ENCODE measurements at regions not wholly inside any gene's neighbourhood (a gene's known extent, or its start where the extent isn't known, plus 50 kb on each side); places are given as distances from the start of the nearest gene placed in this dataset.

GRCh38 chr13:59178344-59178743, 985.4 kb downstream of the DIAPH3 start:
- no peak for DNase-seq

GRCh38 chr13:59182241-59182640, 981.5 kb downstream of the DIAPH3 start:
- no peak for DNase-seq

GRCh38 chr13:59197397-59197796, 966.3 kb downstream of the DIAPH3 start:
- no peak for DNase-seq

GRCh38 chr13:59201841-59202240, 961.9 kb downstream of the DIAPH3 start:
- DNase-seq = no peak

DNA sequence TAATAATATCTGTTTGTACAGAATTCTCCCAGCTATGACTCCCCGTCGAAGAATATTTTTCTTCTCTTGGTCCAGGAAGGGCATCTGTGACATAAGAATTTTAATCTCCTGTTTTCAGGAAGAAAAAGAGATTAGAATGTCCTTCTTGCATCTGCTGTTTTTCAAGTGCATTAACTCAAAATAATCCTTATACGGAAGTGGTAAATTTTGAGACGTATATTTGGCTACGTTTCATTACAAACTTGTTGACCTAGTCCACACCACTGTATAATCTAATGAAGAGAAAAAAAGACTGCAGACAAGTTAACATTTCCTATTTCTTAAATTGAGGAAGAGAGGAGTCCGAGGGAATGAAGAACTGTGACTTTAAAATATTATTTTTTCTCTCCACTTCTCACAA, 959.9 kb downstream of the DIAPH3 start:
- no peak for DNase-seq

DNA sequence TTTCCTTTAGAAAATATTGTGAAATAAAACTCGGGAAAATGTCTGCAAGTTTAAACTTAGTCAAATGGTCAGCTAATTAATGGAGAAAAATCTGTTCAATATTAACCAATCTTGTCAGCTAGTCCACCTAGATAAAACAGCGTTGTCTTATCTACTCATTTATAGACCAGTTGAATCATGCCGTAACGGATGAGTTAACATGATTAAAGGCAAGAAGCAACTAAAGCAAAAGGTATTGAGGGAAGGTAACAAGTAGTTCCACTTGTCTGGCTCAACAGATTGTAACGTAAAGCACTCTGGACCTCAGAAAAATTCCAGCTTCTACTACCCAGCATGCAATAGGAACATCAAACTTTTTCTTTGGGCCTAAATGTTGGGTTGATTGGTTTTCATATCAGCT, 958.2 kb downstream of the DIAPH3 start:
- DNase-seq = no peak

GRCh38 chr13:59208405-59209195, 955.1 kb downstream of the DIAPH3 start:
- no peak for DNase-seq

DNA sequence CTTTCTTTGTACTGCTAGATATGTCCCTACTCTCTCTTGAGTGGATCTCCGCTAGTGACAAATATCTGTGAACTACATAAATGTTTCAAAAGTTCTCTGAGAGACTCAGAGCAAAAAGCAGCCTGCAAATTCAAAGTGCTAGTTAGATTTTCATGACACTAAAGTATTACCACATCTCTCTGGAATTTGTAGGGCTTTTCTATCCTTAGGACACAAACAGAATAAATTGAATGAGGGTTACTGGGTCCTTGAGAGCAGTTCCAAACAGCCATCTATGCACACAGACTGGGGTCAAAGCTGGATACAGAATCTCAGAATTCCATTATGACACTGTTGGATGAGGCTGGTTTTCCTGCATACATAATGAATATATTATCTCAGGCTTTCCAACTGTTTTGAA, 953.2 kb downstream of the DIAPH3 start:
- DNase-seq = no peak

DNA sequence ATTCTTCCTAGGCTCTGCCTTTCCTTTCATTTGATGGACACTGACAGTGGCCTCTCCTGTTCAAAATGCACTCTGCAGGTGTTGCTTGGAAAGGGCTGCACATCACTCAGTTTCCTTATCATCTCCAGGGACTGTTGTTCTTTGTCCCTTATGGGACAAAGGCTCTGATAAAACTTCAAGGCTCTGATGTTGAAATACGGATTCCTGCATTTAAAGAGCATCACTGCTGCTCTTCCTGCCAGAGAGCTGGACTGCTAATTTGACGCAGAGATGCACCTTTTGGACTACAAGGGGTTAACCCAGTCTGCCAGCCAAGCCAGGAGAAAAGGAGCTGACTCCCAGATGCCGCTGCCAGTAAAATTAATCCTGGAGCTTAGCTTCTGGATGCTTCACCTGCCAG, 952.1 kb downstream of the DIAPH3 start:
- no peak for DNase-seq

DNA sequence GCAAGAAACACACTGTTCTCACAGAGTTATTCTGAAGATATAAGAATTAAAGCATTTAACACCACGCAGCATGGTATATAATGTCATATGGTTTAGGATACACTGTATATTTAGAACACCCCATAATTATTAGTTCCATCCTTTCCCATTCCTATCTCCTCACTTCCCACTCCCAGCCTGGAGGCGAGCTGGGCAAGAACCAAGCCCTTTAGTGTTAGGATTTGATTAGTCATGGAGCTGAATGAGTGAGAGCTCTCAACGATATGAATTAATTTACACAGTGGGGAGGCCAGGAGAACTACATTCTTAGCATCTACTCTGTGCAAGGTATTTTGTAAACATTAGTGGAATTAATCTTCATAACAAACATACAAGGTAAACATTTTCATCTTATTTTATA, 934.3 kb downstream of the DIAPH3 start:
- DNase-seq = no peak

DNA sequence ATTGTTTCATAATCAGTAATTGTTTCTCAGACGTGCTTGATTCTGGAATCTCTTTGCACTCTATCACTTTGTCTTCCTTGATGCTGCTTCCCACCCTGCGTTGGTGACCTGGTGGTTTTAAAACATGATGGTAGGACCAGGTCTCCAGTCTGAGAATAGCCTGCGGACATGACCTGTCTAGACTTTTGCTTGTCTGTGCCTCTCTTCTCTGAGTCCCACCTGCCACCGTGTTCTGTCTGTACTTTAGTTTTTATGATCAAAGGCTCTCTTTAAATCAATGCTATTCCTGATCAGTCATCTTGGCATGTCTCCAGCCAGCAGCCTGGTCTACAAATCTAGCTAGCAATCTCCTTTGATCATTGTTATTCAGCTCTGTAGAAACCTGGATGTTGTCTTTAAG, 933.9 kb downstream of the DIAPH3 start:
- DNase-seq = no peak

GRCh38 chr13:59230484-59231264, 933.1 kb downstream of the DIAPH3 start:
- DNase-seq = no peak

GRCh38 chr13:59236309-59236919, 927.3 kb downstream of the DIAPH3 start:
- DNase-seq = no peak

GRCh38 chr13:59236944-59237343, 926.8 kb downstream of the DIAPH3 start:
- DNase-seq = no peak

GRCh38 chr13:59247171-59247570, 916.6 kb downstream of the DIAPH3 start:
- DNase-seq = peak; percentile 24

- no peak for DNase-seq
Measured at GRCh38 chr13:59250336-59251189, 913.2 kb downstream of the DIAPH3 start.

DNA sequence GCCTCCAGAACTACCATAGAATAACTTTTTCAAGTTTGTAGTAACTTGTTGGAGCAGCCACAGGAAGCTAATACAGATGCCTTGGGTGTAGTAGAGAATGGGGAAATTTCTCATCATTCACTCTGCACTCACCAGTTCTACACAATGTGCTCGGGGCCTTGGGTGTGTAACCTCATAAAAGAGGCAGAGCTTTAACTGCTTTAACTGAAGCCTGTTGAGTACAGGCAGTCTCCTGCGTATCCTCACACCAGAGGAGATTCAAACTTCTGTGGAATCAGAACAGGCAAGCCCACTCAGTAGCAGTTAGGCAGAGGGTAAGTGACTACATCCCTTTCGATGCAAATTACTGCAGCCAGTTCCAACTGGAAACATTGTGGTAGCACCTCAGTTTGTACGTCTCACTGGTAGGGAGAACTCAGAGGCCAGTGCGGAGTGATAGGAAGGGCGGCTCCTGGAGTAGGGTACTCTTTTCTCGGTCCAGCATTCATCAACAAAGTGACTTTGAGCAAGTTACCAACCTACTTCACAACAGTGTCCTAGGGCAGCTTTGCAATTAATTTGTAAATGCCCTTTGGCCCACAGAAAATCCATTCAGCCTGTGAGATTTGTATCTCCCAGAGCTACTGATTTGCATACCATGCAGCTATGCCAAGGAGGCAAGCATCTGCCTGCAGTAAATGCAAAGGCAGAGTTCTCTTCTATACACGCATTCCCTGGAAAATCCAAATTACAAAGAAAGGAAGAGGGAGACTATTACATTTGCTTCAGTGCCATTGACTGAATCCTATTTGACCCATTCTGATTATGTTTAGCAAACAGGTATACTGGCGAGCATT, 904.3 kb downstream of the DIAPH3 start:
- no peak for DNase-seq

- DNase-seq = no peak
Measured at GRCh38 chr13:59261928-59262488, 901.7 kb downstream of the DIAPH3 start.

- DNase-seq = no peak
Measured at GRCh38 chr13:59263531-59263930, 900.2 kb downstream of the DIAPH3 start.

- no peak for DNase-seq
Measured at GRCh38 chr13:59266478-59267063, 897.2 kb downstream of the DIAPH3 start.

GRCh38 chr13:59269476-59269875, 894.3 kb downstream of the DIAPH3 start:
- DNase-seq = no peak

Measured in right hindlimb (tissue), 1 donor.